ENCODE measurements at regions not wholly inside any gene's neighbourhood (a gene's known extent, or its start where the extent isn't known, plus 50 kb on each side); places are given as distances from the start of the nearest gene placed in this dataset.

- Histone ChIP-seq H3K4me1 (peaks cover 8% of the 10 kb centered on the region), H3K36me3 (peaks cover 0 to 25% of the 10 kb centered on the region in 2 donors), H3K27me3 (no peaks in the 10 kb centered on the region), H3K27ac (no peak overlapping the region), H3K4me3 (no peak overlapping the region), H3K9me3 (no peaks in the 10 kb centered on the region)
- DNase-seq (ENCODE audit: extremely low spot score in 2 of 2): no peak
- TF ChIP-seq POLR2AphosphoS5 (IDR thresholded peaks at IDR 0.05; ENCODE audit: insufficient read depth in 1 of 2, low read depth in 1 of 2) (no peak), CTCF (IDR thresholded peaks at IDR 0.05) (no peak), POLR2A (IDR thresholded peaks at IDR 0.05) (no peak)
- intact Hi-C loops (cut with DNase I): no loop called here
These were observed 124.2 kb downstream of the MIAT start for GRCh38 chr22:26781596-26781995.

DNA sequence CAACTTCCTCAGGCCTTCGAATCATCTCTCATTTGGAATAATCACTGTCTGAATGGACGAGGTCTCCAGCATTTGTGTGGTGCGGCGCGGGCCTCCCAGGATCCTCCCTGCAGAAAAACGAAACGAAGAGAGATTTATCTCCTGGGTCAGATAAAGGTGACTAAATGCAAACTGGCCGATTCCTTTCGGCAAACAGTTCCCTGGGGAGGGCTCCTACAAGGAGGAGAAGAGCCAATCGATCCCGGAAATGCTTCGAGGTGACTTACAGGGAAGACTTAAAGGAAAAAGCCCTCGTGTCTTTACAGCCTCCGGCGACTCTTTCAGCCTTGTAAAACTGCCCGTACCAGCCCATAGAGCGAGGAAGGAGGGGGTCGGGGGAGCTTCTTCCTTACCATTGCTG is 126.5 kb downstream of the MIAT start:
- H3K4me1 ChIP-seq: no peaks in the 10 kb centered on the region
- no peak overlapping the region for H3K4me3 ChIP-seq
- H3K27ac ChIP-seq: no peak overlapping the region
- intact Hi-C loops (cut with DNase I): no loop called here
- no peak for DNase-seq (ENCODE audit: extremely low spot score in 2 of 2)
- H3K27me3 ChIP-seq: no peaks in the 10 kb centered on the region
- no peaks in the 10 kb centered on the region for H3K9me3 ChIP-seq
- H3K36me3 ChIP-seq: peaks cover 0 to 14% of the 10 kb centered on the region in 2 donors
- TF ChIP-seq CTCF (IDR thresholded peaks at IDR 0.05) (no peak), POLR2A (IDR thresholded peaks at IDR 0.05) (no peak), POLR2AphosphoS5 (IDR thresholded peaks at IDR 0.05; ENCODE audit: insufficient read depth in 1 of 2, low read depth in 1 of 2) (no peak)

- no peaks in the 10 kb centered on the region for H3K27me3 ChIP-seq
- H3K4me3 ChIP-seq: no peak overlapping the region
- no peak for DNase-seq (ENCODE audit: extremely low spot score in 2 of 2)
- no peak overlapping the region for H3K27ac ChIP-seq
- TF ChIP-seq POLR2A (IDR thresholded peaks at IDR 0.05) (no peak), CTCF (IDR thresholded peaks at IDR 0.05) (no peak), POLR2AphosphoS5 (IDR thresholded peaks at IDR 0.05; ENCODE audit: insufficient read depth in 1 of 2, low read depth in 1 of 2) (no peak)
- H3K9me3 ChIP-seq: no peaks in the 10 kb centered on the region
- peaks cover 0 to 5% of the 10 kb centered on the region in 2 donors for H3K36me3 ChIP-seq
- intact Hi-C loops (cut with DNase I): no loop called here
- no peaks in the 10 kb centered on the region for H3K4me1 ChIP-seq
These were observed 127.4 kb downstream of the MIAT start for GRCh38 chr22:26784772-26785171.

- intact Hi-C loops (cut with DNase I): no loop called here
- H3K36me3 ChIP-seq: peaks cover 0 to 6% of the 10 kb centered on the region in 2 donors
- no peaks in the 10 kb centered on the region for H3K4me1 ChIP-seq
- no peak overlapping the region for H3K4me3 ChIP-seq
- DNase-seq (ENCODE audit: extremely low spot score in 2 of 2): no peak
- no peaks in the 10 kb centered on the region for H3K27me3 ChIP-seq
- TF ChIP-seq POLR2A (IDR thresholded peaks at IDR 0.05) (no peak), POLR2AphosphoS5 (IDR thresholded peaks at IDR 0.05; ENCODE audit: insufficient read depth in 1 of 2, low read depth in 1 of 2) (no peak), CTCF (IDR thresholded peaks at IDR 0.05) (no peak)
- H3K27ac ChIP-seq: no peak overlapping the region
- H3K9me3 ChIP-seq: no peaks in the 10 kb centered on the region
These were observed 128.5 kb downstream of the MIAT start for GRCh38 chr22:26785932-26786331.

- TF ChIP-seq POLR2AphosphoS5 (IDR thresholded peaks at IDR 0.05; ENCODE audit: insufficient read depth in 1 of 2, low read depth in 1 of 2) (no peak), CTCF (IDR thresholded peaks at IDR 0.05) (no peak), POLR2A (IDR thresholded peaks at IDR 0.05) (no peak)
- H3K9me3 ChIP-seq: no peaks in the 10 kb centered on the region
- H3K27me3 ChIP-seq: no peaks in the 10 kb centered on the region
- intact Hi-C loops (cut with DNase I): no loop called here
- DNase-seq (ENCODE audit: extremely low spot score in 2 of 2): no peak
- peaks cover 0 to 11% of the 10 kb centered on the region in 2 donors for H3K36me3 ChIP-seq
- no peak overlapping the region for H3K4me3 ChIP-seq
- no peaks in the 10 kb centered on the region for H3K4me1 ChIP-seq
- no peak overlapping the region for H3K27ac ChIP-seq
These were observed 129.0 kb downstream of the MIAT start for GRCh38 chr22:26786398-26786797.

All from vagina (tissue), 2 donors.